Endothelial cell of umbilical vein (primary cell): ENCODE measurements at regions not wholly inside any gene's neighbourhood (a gene's known extent, or its start where the extent isn't known, plus 50 kb on each side); places are given as distances from the start of the nearest gene placed in this dataset.

Experiments used
- EZH2 ChIP-seq: IDR thresholded peaks from 2 replicates; pipeline ENCODE4 v1.6.1; 2012; ENCODE audit warnings: borderline replicate concordance, low read depth, mild to moderate bottlenecking, moderate library complexity, low read length, inconsistent platforms; ENCODE audit not compliant: severe bottlenecking
- FOS ChIP-seq: IDR thresholded peaks from 2 replicates; pipeline ENCODE4 v1.6.1; 2011; ENCODE audit warnings: mild to moderate bottlenecking, low read length, moderate library complexity, borderline replicate concordance; ENCODE audit not compliant: insufficient read depth
- GATA2 ChIP-seq: IDR thresholded peaks from 2 replicates; pipeline ENCODE4 v1.7.0; 2011; ENCODE audit warnings: low read depth, mild to moderate bottlenecking, moderate library complexity, mixed read lengths, low read length; ENCODE audit not compliant: insufficient read length, insufficient read depth
- JUN ChIP-seq: IDR thresholded peaks from 2 replicates; pipeline ENCODE4 v1.6.1; 2011; ENCODE audit warnings: borderline replicate concordance, low read depth; ENCODE audit not compliant: insufficient read length, insufficient read depth
- MYC ChIP-seq: IDR thresholded peaks from one replicate; pipeline ENCODE4 v1.6.1; 2011; ENCODE audit warnings: mild to moderate bottlenecking, low read depth, low read length
- POLR2A ChIP-seq: IDR thresholded peaks from 2 replicates; pipeline ENCODE4 v1.6.1; 2012; ENCODE audit warnings: low read depth, mild to moderate bottlenecking, control low read depth, low read length
- POLR2AphosphoS5 ChIP-seq: IDR thresholded peaks from 2 replicates; pipeline ENCODE4 v1.6.1; 2012; ENCODE audit warnings: low read depth, mild to moderate bottlenecking, control low read depth, low read length, moderate library complexity; ENCODE audit not compliant: insufficient read depth
- TF ChIP-seq, protein P1 (sequence below): IDR thresholded peaks from 2 replicates; pipeline ENCODE4 v1.6.1; 2011; ENCODE audit not compliant: insufficient read depth, insufficient read length
- TF ChIP-seq, protein P2 (sequence below), 2 donors: IDR thresholded peaks; 1 replicate in 1 of 2; 2 replicates in 1 of 2; pipeline ENCODE4 v1.5.1; 2011; ENCODE audit warnings: low read length in 2 of 2, mild to moderate bottlenecking in 2 of 2, moderate library complexity in 2 of 2, control low read depth in 1 of 2, inconsistent platforms in 1 of 2, low read depth in 1 of 2; ENCODE audit not compliant: insufficient read depth in 1 of 2; ENCODE audit errors: extremely low read depth in 1 of 2

DNA sequence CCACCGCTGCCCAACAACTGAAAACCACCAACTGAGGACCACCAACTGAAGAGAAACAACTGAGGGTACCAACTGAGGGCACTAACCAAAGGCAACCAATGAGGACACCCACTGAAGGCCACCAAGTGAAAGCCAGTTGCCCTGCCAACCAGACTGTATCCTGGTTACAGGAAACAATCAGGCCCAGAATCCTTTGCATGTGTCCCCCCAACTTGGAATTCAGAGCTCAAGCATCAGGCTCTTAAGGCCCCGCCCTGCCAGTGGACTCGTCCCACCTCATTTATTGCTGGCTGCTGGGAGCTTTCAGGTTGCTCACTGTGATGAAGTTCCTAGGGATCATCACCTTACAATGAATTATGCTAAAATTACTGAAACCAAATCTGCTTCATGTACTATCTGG is 76.6 kb upstream of the ABI1 start:
- TF ChIP-seq, protein P1, sequence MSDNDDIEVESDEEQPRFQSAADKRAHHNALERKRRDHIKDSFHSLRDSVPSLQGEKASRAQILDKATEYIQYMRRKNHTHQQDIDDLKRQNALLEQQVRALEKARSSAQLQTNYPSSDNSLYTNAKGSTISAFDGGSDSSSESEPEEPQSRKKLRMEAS = no peak
- TF ChIP-seq POLR2AphosphoS5 (no peak), MYC (no peak), POLR2A (no peak), EZH2 (no peak), JUN (no peak), FOS (no peak), GATA2 (no peak)
- TF ChIP-seq, protein P2, sequence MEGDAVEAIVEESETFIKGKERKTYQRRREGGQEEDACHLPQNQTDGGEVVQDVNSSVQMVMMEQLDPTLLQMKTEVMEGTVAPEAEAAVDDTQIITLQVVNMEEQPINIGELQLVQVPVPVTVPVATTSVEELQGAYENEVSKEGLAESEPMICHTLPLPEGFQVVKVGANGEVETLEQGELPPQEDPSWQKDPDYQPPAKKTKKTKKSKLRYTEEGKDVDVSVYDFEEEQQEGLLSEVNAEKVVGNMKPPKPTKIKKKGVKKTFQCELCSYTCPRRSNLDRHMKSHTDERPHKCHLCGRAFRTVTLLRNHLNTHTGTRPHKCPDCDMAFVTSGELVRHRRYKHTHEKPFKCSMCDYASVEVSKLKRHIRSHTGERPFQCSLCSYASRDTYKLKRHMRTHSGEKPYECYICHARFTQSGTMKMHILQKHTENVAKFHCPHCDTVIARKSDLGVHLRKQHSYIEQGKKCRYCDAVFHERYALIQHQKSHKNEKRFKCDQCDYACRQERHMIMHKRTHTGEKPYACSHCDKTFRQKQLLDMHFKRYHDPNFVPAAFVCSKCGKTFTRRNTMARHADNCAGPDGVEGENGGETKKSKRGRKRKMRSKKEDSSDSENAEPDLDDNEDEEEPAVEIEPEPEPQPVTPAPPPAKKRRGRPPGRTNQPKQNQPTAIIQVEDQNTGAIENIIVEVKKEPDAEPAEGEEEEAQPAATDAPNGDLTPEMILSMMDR (IDR thresholded peaks at IDR 0.05; ENCODE audit: extremely low read depth in 1 of 2, insufficient read depth in 1 of 2, low read depth in 1 of 2, low read length in 2 of 2) = no peak
